Activated naive CD8-positive, alpha-beta T cell treated with anti-CD3 and anti-CD28 coated beads, Interleukin-2, amount 50 U/mL, for 24 hours (primary cell): ENCODE measurements at regions not wholly inside any gene's neighbourhood (a gene's known extent, or its start where the extent isn't known, plus 50 kb on each side); places are given as distances from the start of the nearest gene placed in this dataset.
A peak's percentile ranks its signal among the peaks of the same experiment; 100 is the strongest.

Source experiments
- ATAC-seq: fragments of 150-1000 bp; cut with Tn5 transposase; one replicate; pipeline ENCODE4 v1.10.0; 2021
- DNase-seq: peaks from one replicate; pipeline ENCODE4 v3.0.0; 2021
- H3K27ac Mint-ChIP-seq: one replicate; pipeline ENCODE4 v1.8.0; 2021; ENCODE audit warnings: mild to moderate bottlenecking, mixed read lengths
- H3K27me3 Mint-ChIP-seq: one replicate; pipeline ENCODE4 v1.8.0; 2021; ENCODE audit warnings: mixed read lengths
- H3K36me3 Mint-ChIP-seq: one replicate; pipeline ENCODE4 v1.8.0; 2021; ENCODE audit warnings: low read depth, mixed read lengths
- H3K4me1 Mint-ChIP-seq: one replicate; pipeline ENCODE4 v1.8.0; 2021; ENCODE audit warnings: mixed read lengths
- H3K4me3 Mint-ChIP-seq: one replicate; pipeline ENCODE4 v1.8.0; 2021; ENCODE audit warnings: mild to moderate bottlenecking, moderate library complexity, mixed read lengths
- H3K9me3 Mint-ChIP-seq: one replicate; pipeline ENCODE4 v1.8.0; 2021; ENCODE audit warnings: mixed read lengths

- peaks cover 11% of the 10 kb centered on the region for H3K27me3 Mint-ChIP-seq
- DNase-seq (no peak), ATAC-seq (no peak)
- no peaks in the 10 kb centered on the region for H3K36me3 Mint-ChIP-seq
- H3K4me1 Mint-ChIP-seq: peaks cover 4% of the 10 kb centered on the region
- H3K4me3 Mint-ChIP-seq: no peak overlapping the region
- H3K9me3 Mint-ChIP-seq: no peaks in the 10 kb centered on the region
- no peak overlapping the region for H3K27ac Mint-ChIP-seq
These were observed 86.5 kb upstream of the SEC11C start for GRCh38 chr18:59052965-59053820.

GRCh38 chr18:59054496-59055287 is 85.0 kb upstream of the SEC11C start:
- ATAC-seq (no peak), DNase-seq (no peak)
- peaks cover 8% of the 10 kb centered on the region for H3K27me3 Mint-ChIP-seq
- H3K36me3 Mint-ChIP-seq: no peaks in the 10 kb centered on the region
- H3K4me1 Mint-ChIP-seq: peaks cover 4% of the 10 kb centered on the region
- no peak overlapping the region for H3K27ac Mint-ChIP-seq
- no peaks in the 10 kb centered on the region for H3K9me3 Mint-ChIP-seq
- H3K4me3 Mint-ChIP-seq: no peak overlapping the region

GRCh38 chr18:59055345-59056032 is 84.2 kb upstream of the SEC11C start:
- ATAC-seq (no peak), DNase-seq (no peak)
- Mint-ChIP-seq H3K36me3 (no peaks in the 10 kb centered on the region), H3K27ac (no peak overlapping the region), H3K4me1 (peaks cover 4% of the 10 kb centered on the region), H3K27me3 (peaks cover 8% of the 10 kb centered on the region), H3K4me3 (no peak overlapping the region), H3K9me3 (no peaks in the 10 kb centered on the region)

GRCh38 chr18:59056706-59057492 is 82.8 kb upstream of the SEC11C start:
- peak; percentile 58 for DNase-seq
- Mint-ChIP-seq H3K36me3 (no peaks in the 10 kb centered on the region), H3K27ac (no peak overlapping the region), H3K4me3 (no peak overlapping the region), H3K9me3 (no peaks in the 10 kb centered on the region), H3K27me3 (peaks cover 9% of the 10 kb centered on the region), H3K4me1 (no peaks in the 10 kb centered on the region)
- no peak for ATAC-seq

GRCh38 chr18:59057493-59057795 is 82.2 kb upstream of the SEC11C start:
- DNase-seq: no peak
- Mint-ChIP-seq H3K27ac (no peak overlapping the region), H3K4me1 (no peaks in the 10 kb centered on the region), H3K9me3 (no peaks in the 10 kb centered on the region), H3K4me3 (no peak overlapping the region), H3K36me3 (no peaks in the 10 kb centered on the region), H3K27me3 (peaks cover 10% of the 10 kb centered on the region)
- ATAC-seq: no peak

- ATAC-seq (no peak), DNase-seq (no peak)
- Mint-ChIP-seq H3K27ac (no peak overlapping the region), H3K36me3 (no peaks in the 10 kb centered on the region), H3K4me3 (no peak overlapping the region), H3K27me3 (peaks cover 10% of the 10 kb centered on the region), H3K4me1 (no peaks in the 10 kb centered on the region), H3K9me3 (no peaks in the 10 kb centered on the region)
These were observed 81.7 kb upstream of the SEC11C start for GRCh38 chr18:59057969-59058368.

- H3K4me3 Mint-ChIP-seq: no peak overlapping the region
- DNase-seq (no peak), ATAC-seq (no peak)
- H3K36me3 Mint-ChIP-seq: no peaks in the 10 kb centered on the region
- H3K27me3 Mint-ChIP-seq: peaks cover 12% of the 10 kb centered on the region
- no peak overlapping the region for H3K27ac Mint-ChIP-seq
- H3K4me1 Mint-ChIP-seq: no peaks in the 10 kb centered on the region
- H3K9me3 Mint-ChIP-seq: no peaks in the 10 kb centered on the region
These were observed 80.5 kb upstream of the SEC11C start for GRCh38 chr18:59059140-59059539.

GRCh38 chr18:59060551-59060950 is 79.1 kb upstream of the SEC11C start:
- no peak for DNase-seq
- Mint-ChIP-seq H3K36me3 (no peaks in the 10 kb centered on the region), H3K4me1 (no peaks in the 10 kb centered on the region), H3K4me3 (no peak overlapping the region), H3K27ac (no peak overlapping the region), H3K27me3 (peaks cover 12% of the 10 kb centered on the region), H3K9me3 (no peaks in the 10 kb centered on the region)
- ATAC-seq: no peak

- DNase-seq (no peak), ATAC-seq (no peak)
- Mint-ChIP-seq H3K4me3 (no peak overlapping the region), H3K4me1 (no peaks in the 10 kb centered on the region), H3K36me3 (no peaks in the 10 kb centered on the region), H3K27me3 (peaks cover 9% of the 10 kb centered on the region), H3K9me3 (no peaks in the 10 kb centered on the region), H3K27ac (no peak overlapping the region)
These were observed 77.6 kb upstream of the SEC11C start for GRCh38 chr18:59061914-59062642.

- no peaks in the 10 kb centered on the region for H3K4me1 Mint-ChIP-seq
- H3K27me3 Mint-ChIP-seq: peaks cover 9% of the 10 kb centered on the region
- H3K36me3 Mint-ChIP-seq: no peaks in the 10 kb centered on the region
- DNase-seq: no peak
- H3K9me3 Mint-ChIP-seq: no peaks in the 10 kb centered on the region
- no peak overlapping the region for H3K4me3 Mint-ChIP-seq
- no peak for ATAC-seq
- no peak overlapping the region for H3K27ac Mint-ChIP-seq
These were observed 77.1 kb upstream of the SEC11C start for GRCh38 chr18:59062643-59063006.

- Mint-ChIP-seq H3K4me1 (no peaks in the 10 kb centered on the region), H3K4me3 (no peak overlapping the region), H3K27me3 (peaks cover 9% of the 10 kb centered on the region), H3K36me3 (no peaks in the 10 kb centered on the region), H3K9me3 (no peaks in the 10 kb centered on the region), H3K27ac (no peak overlapping the region)
- DNase-seq: no peak
- no peak for ATAC-seq
These were observed 76.3 kb upstream of the SEC11C start for GRCh38 chr18:59063300-59063906.

- H3K27ac Mint-ChIP-seq: no peak overlapping the region
- H3K4me3 Mint-ChIP-seq: no peak overlapping the region
- no peaks in the 10 kb centered on the region for H3K36me3 Mint-ChIP-seq
- H3K27me3 Mint-ChIP-seq: peaks cover 9% of the 10 kb centered on the region
- no peaks in the 10 kb centered on the region for H3K9me3 Mint-ChIP-seq
- DNase-seq: no peak
- no peaks in the 10 kb centered on the region for H3K4me1 Mint-ChIP-seq
- no peak for ATAC-seq
These were observed 75.8 kb upstream of the SEC11C start for GRCh38 chr18:59063912-59064311.

- H3K9me3 Mint-ChIP-seq: no peaks in the 10 kb centered on the region
- no peak for ATAC-seq
- H3K27me3 Mint-ChIP-seq: peaks cover 9% of the 10 kb centered on the region
- no peaks in the 10 kb centered on the region for H3K4me1 Mint-ChIP-seq
- no peak for DNase-seq
- no peak overlapping the region for H3K27ac Mint-ChIP-seq
- H3K4me3 Mint-ChIP-seq: no peak overlapping the region
- no peaks in the 10 kb centered on the region for H3K36me3 Mint-ChIP-seq
These were observed 74.0 kb upstream of the SEC11C start for GRCh38 chr18:59065684-59066083.
